ENCODE measurements at regions not wholly inside any gene's neighbourhood (a gene's known extent, or its start where the extent isn't known, plus 50 kb on each side); places are given as distances from the start of the nearest gene placed in this dataset.
"Not testable (repeated sequence)": the region's sequence is repeated elsewhere in the genome, so short reads cannot be mapped to it uniquely, and the experiment has no call there.

DNA sequence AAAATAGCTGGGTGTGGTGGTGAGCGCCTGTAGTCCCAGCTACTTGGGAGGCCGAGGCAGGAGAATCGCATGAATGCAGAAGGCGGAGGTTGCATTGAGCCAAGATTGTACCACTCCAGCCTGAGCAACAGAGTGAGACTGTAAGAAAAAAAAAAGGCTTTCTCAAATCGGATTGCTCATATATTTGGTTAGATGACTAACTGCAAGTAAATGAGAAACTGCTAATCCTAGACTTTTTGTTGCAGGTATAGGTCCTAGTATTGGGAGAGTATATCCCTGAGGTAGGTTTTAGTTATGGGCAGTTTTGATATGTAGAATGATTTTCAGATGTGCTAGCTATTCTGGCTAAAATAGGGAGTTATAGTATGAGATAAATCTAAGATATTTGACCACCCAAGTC, 944.8 kb downstream of the DNAH5 start:
- no peak for DNase-seq

- DNase-seq = no peak
Measured at GRCh38 chr5:12985142-12985541, 959.3 kb downstream of the DNAH5 start.

GRCh38 chr5:12974856-12975255, 969.6 kb downstream of the DNAH5 start:
- DNase-seq = no peak

DNA sequence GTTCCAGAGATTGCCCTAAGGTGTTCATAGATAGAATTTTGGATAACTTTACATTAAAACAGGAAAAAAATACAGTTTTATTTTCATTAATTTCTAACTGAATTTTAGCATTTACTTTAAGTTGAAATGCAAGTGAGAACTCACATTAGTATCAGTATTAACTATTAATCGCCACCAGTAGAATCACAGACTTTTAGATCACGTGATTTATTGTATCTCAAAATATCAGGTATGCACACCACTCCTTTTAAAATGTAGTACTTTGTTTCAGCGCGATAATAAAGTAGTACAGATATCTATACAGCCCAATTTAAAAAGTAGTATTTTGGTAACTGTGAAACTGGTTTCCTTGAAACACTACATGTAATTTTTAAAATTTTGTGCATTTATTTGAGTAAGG, 978.7 kb downstream of the DNAH5 start:
- DNase-seq = no peak

- DNase-seq = no peak
Measured at GRCh38 chr5:12959713-12960112, 984.8 kb downstream of the DNAH5 start.

DNA sequence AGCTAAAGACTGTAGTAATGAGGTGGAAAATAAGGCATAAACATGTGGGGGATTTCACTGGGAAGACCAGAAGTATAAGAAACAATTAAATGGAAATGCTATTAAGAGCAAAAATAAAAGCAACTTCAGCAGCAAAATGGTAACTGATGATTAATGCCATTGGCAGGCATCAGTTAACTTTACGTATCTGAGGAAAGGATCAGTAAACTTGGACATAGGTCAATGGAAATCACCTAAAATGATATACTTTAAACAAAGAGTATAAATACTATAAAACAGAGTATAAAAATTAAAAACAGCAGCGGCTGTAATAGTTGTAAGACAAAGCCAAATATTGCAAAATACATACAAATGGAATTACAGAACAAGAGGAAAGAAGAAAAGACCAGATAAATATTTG, 992.1 kb downstream of the DNAH5 start:
- no peak for DNase-seq

- no peak for DNase-seq
Measured at GRCh38 chr5:12951846-12952245, 992.6 kb downstream of the DNAH5 start.

DNA sequence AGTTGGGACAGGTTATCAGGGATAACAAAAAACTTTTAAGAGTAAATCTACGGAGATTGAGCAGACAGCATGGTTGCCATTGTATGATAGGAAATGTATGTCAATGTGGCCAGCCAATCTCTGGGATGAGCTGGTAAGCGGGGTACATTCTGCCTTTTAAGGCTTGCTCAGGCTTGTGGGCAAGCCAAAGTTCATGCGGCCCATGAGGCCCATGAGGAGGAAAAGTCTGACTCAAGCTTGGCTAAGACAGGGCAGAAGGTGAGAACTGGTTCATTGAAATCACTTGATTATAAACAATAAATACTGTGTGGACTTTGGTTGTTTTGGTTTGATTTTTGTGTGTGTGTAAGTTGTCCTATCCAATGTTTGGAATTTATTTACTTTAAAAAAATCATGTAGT, 997.1 kb downstream of the DNAH5 start:
- no peak for DNase-seq

DNA sequence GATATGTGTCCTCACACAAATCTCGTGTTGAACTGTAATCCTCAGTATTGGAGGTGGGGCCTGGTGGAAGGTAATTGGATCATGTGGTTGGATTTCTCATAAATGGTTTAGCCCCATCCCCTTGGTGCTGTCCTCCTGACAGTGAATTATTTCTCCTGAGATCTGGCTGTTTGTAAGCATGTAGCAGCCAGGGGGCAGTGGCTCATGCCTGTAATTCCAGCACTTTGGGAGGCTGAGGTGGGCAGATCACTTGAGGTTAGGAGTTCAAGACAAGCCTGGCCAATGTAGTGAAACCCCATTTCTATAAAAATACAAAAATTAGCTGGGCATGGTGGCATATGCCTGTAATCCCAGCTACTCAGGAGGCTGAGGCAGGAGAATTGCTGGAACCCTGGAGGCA, 999.0 kb downstream of the DNAH5 start:
- not testable (repeated sequence) for DNase-seq

GRCh38 chr5:12936221-12936620, 1008.3 kb downstream of the DNAH5 start:
- no peak for DNase-seq

DNA sequence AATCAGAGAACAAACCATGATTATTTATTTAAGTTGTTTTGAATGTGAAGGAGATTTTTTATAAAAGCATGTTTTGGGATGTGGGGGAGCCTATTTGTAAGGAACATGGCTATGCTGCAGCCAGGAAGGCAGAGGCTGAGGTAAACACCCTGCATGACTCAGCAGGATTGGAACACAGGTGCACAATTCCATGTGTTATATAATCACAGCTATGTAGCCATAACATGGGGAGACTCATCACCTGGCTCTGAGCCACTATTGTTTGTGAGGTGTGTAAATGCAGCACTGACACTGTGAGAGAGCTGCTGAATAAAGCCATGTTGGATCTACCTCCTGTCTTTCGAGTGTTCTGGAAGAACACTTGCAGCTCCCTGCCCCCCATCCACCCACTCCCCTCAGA, 1009.8 kb downstream of the DNAH5 start:
- no peak for DNase-seq

DNA sequence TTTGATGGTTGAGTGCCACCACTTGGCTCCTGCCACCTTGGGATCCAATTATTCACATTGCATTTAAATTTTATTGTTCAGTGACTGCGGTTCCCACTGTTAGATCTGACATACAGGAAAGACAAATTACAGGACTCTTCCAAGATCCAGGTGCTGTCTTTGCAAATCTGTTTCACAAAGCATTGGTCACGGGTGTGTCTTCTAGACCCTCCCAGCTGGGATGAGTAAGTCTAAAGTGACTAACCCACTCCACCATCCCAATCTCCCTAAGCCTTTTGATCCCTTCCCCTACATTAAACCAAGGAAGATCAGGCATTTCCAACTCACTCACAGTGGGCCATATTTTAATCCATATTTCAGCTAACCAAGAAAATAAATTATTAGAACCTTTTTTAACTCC, 1016.3 kb upstream of the CTNND2 start:
- no peak for DNase-seq

GRCh38 chr5:12911156-12911555, 1006.9 kb upstream of the CTNND2 start:
- no peak for DNase-seq

- DNase-seq = no peak
Measured at GRCh38 chr5:12910641-12911040, 1006.4 kb upstream of the CTNND2 start.

- no peak for DNase-seq
Measured at GRCh38 chr5:12902611-12903010, 998.4 kb upstream of the CTNND2 start.

- no peak for DNase-seq
Measured at GRCh38 chr5:12901696-12902095, 997.5 kb upstream of the CTNND2 start.

DNA sequence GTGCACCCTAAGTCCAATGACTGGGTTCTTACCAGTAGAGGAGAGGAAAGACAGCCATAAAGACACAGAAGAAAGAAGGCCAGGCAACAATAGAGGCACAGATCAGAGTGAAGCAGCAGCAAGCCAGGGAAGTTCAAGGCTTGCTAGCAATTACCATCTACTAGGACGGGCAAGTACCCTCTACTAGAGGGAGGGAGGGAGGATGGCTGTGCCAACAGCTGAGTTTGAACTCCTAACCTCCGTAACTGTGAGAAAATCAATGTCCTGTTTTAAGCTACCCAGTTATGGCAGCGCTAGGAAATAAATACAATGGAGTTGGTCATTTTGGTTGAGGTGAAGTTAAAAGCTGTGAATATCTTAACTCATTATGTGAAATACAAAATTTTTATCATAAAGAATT, 991.8 kb upstream of the CTNND2 start:
- DNase-seq = no peak

- no peak for DNase-seq
Measured at GRCh38 chr5:12885018-12885417, 980.8 kb upstream of the CTNND2 start.

DNA sequence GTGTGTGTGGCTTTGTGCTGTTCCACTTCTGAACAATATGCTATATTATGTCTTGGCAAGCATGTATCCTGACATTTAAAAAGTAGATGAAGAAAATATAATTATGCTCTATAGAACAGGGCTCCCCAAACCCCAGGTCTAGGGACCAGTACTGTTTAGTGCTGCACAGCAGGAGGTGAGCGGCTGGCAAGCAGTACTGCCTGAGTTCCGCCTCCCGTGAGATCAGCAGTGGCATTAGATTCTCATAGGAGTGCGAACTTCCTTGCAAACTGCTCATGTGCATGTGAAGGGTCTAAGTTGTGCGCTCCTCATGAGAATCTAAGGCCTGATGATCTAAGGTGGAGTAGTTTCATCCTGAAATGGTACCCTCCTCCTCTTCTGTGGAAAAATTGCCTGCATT, 979.1 kb upstream of the CTNND2 start:
- no peak for DNase-seq

DNA sequence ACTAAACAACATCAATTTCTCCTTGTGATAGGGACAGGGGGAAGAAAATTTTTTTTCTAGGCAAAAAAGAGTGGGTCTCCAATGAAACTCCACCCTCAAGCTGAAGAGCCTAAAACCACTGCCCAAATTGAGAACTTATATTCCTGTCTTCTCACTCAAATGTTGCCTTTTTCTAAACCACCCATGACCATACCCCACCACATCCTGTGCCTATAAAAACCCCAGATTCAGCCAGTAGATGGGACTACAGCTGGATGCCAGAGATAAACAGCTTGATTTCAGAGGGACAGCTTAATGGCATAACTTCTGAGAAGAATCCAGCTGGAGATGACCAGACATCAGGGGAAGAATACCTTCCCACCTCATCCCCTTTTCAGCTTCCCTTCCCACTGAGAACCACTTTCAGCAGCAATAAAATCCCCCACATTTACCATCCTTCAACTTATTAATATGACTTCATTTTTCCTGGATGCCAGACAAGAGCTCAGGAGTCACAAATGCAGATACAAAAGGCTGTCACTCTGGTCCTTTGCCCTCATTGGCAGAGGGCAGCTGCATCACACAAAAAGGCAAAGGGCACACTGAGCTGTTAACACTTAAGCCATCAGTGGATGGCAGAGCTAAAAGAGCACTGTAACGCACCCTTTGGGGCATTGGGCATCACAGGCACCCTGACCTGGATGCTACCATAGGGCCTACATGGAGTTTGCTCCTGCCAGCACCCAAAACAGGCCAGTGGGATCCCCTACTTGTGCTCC, 972.5 kb upstream of the CTNND2 start:
- DNase-seq = no peak

GRCh38 chr5:12870872-12871539, 966.8 kb upstream of the CTNND2 start:
- no peak for DNase-seq

DNA sequence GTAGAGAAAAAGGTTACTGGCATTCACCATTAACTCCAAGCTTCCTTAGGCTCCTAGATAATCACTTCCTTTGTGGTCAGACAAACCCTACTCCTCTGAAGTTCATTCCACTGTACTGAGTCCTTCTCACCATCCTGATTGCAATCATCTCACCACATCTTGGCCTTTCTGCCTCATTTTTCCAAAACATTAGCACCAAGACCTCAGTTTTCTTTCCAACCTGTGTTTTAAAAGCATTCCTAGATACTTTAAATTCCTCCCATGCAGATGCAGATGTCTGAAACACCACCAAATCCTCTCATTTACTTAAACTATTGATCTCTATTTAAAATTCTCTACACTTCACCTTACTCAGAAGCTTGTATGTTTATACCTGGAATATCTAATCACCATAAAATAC, 961.3 kb upstream of the CTNND2 start:
- no peak for DNase-seq

GRCh38 chr5:12861886-12862654, 957.8 kb upstream of the CTNND2 start:
- DNase-seq = no peak

DNA sequence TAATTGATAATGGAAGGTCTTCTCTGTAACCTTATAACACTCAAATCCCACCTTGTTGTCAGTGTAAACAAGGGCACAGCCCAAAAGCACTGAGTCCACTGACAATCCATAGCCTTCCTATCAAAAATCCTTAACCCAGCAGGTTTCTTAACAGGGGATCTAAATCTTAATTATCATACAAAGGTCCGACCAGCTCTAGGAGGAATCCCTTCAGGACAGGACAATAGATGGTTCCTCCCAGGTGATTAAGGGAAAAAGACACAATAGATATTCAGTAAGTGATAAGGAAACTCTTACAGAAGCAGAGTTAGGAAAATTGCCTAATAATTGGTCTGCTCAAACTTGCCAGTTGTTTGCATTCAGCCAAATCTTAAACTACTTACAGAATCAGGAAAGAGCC, 951.9 kb upstream of the CTNND2 start:
- DNase-seq = not testable (repeated sequence)
